Osteoblast (primary cell): ENCODE measurements at regions not wholly inside any gene's neighbourhood (a gene's known extent, or its start where the extent isn't known, plus 50 kb on each side); places are given as distances from the start of the nearest gene placed in this dataset.

Source experiments
- DNase-seq: peaks from one replicate; pipeline ENCODE4 v3.0.0; 2011; ENCODE audit warnings: low spot score, mixed read lengths; ENCODE audit not compliant: insufficient read length; ENCODE audit errors: missing footprints
- H2AFZ ChIP-seq: 2 replicates; pipeline ENCODE4 v1.6.0; 2011; ENCODE audit warnings: mild to moderate bottlenecking, low read length
- H3K27ac ChIP-seq: 2 replicates; pipeline ENCODE4 v1.5.1; 2011; ENCODE audit warnings: mild to moderate bottlenecking, low read depth, low read length, moderate library complexity
- H3K27me3 ChIP-seq: 2 replicates; pipeline ENCODE4 v1.6.0; 2012; ENCODE audit warnings: mild to moderate bottlenecking, control low read depth, inconsistent platforms, low read length, moderate library complexity; ENCODE audit not compliant: insufficient read depth
- H3K36me3 ChIP-seq: 2 replicates; pipeline ENCODE4 v1.5.1; 2011; ENCODE audit warnings: mild to moderate bottlenecking, low read length, control low read depth, moderate library complexity; ENCODE audit not compliant: insufficient read depth
- H3K4me1 ChIP-seq: 2 replicates; pipeline ENCODE4 v1.5.1; 2011; ENCODE audit warnings: mild to moderate bottlenecking, low read length, control low read depth, moderate library complexity; ENCODE audit not compliant: insufficient read depth
- H3K4me2 ChIP-seq: 2 replicates; pipeline ENCODE4 v1.6.0; 2011; ENCODE audit warnings: mild to moderate bottlenecking, low read length; ENCODE audit not compliant: insufficient read depth
- H3K4me3 ChIP-seq: fragments of 200-600 bp; sonication (generic); 3 replicates; pipeline ENCODE4 v1.5.1; 2012; ENCODE audit warnings: mild to moderate bottlenecking, low read length, inconsistent platforms; ENCODE audit not compliant: insufficient read depth
- H3K79me2 ChIP-seq: 2 replicates; pipeline ENCODE4 v1.6.0; 2012; ENCODE audit warnings: mild to moderate bottlenecking, low read length, control low read depth, inconsistent platforms; ENCODE audit not compliant: insufficient read depth
- H3K9me3 ChIP-seq: 2 replicates; pipeline ENCODE4 v1.5.1; 2011; ENCODE audit warnings: low read depth, low read length, control low read depth
- H4K20me1 ChIP-seq: 2 replicates; pipeline ENCODE4 v1.6.0; 2012; ENCODE audit warnings: mild to moderate bottlenecking, low read length, control low read depth; ENCODE audit not compliant: insufficient read depth
- CTCF ChIP-seq: IDR thresholded peaks from 2 replicates; pipeline ENCODE4 v1.5.1; 2011; ENCODE audit warnings: mild to moderate bottlenecking, low read depth, low read length, moderate library complexity; ENCODE audit errors: extremely low read depth

- no peak overlapping the region for H2AFZ ChIP-seq
- H4K20me1 ChIP-seq, result no peaks in the 10 kb centered on the region
- H3K4me3 ChIP-seq, result no peak overlapping the region
- no peak for DNase-seq
- H3K27ac ChIP-seq, result no peak overlapping the region
- TF ChIP-seq CTCF, result no peak
- no peaks in the 10 kb centered on the region for H3K27me3 ChIP-seq
- H3K79me2 ChIP-seq, result no peaks in the 10 kb centered on the region
- H3K9me3 ChIP-seq, result peaks cover 2% of the 10 kb centered on the region
- no peaks in the 10 kb centered on the region for H3K36me3 ChIP-seq
- H3K4me2 ChIP-seq, result no peak overlapping the region
- H3K4me1 ChIP-seq, result no peaks in the 10 kb centered on the region
These were observed 131.1 kb downstream of the TMEM114 start for GRCh38 chr16:8459085-8459733.

GRCh38 chr16:8458481-8459046 lies 131.7 kb downstream of the TMEM114 start:
- H3K27me3 ChIP-seq, result no peaks in the 10 kb centered on the region
- no peak for TF ChIP-seq CTCF
- H3K36me3 ChIP-seq, result no peaks in the 10 kb centered on the region
- no peak for DNase-seq
- no peaks in the 10 kb centered on the region for H3K79me2 ChIP-seq
- H3K9me3 ChIP-seq, result peaks cover 2% of the 10 kb centered on the region
- no peak overlapping the region for H3K4me3 ChIP-seq
- no peaks in the 10 kb centered on the region for H3K4me1 ChIP-seq
- H2AFZ ChIP-seq, result no peak overlapping the region
- H3K27ac ChIP-seq, result no peak overlapping the region
- no peak overlapping the region for H3K4me2 ChIP-seq
- no peaks in the 10 kb centered on the region for H4K20me1 ChIP-seq

GRCh38 chr16:8453359-8453758 lies 137.0 kb downstream of the TMEM114 start:
- H2AFZ ChIP-seq, result no peak overlapping the region
- no peaks in the 10 kb centered on the region for H3K9me3 ChIP-seq
- no peaks in the 10 kb centered on the region for H3K4me1 ChIP-seq
- DNase-seq, result no peak
- H3K79me2 ChIP-seq, result no peaks in the 10 kb centered on the region
- H3K27ac ChIP-seq, result no peak overlapping the region
- no peak overlapping the region for H3K4me2 ChIP-seq
- no peaks in the 10 kb centered on the region for H3K36me3 ChIP-seq
- no peak for TF ChIP-seq CTCF
- H4K20me1 ChIP-seq, result no peaks in the 10 kb centered on the region
- H3K4me3 ChIP-seq, result no peak overlapping the region
- no peaks in the 10 kb centered on the region for H3K27me3 ChIP-seq

GRCh38 chr16:8452941-8453340 lies 137.4 kb downstream of the TMEM114 start:
- Histone ChIP-seq H3K4me2 (no peak overlapping the region), H3K27ac (no peak overlapping the region), H4K20me1 (no peaks in the 10 kb centered on the region), H2AFZ (no peak overlapping the region), H3K79me2 (no peaks in the 10 kb centered on the region), H3K36me3 (no peaks in the 10 kb centered on the region), H3K9me3 (no peaks in the 10 kb centered on the region), H3K4me1 (no peaks in the 10 kb centered on the region), H3K27me3 (no peaks in the 10 kb centered on the region), H3K4me3 (no peak overlapping the region)
- TF ChIP-seq CTCF, result no peak
- DNase-seq, result no peak
